SK-N-MC (cell line): ENCODE measurements at regions not wholly inside any gene's neighbourhood (a gene's known extent, or its start where the extent isn't known, plus 50 kb on each side); places are given as distances from the start of the nearest gene placed in this dataset.

Experiments used
- EZH2 ChIP-seq: fragments of 200-600 bp; sonication (generic); IDR thresholded peaks from one replicate; pipeline ENCODE4 v1.6.1; 2017; ENCODE audit warnings: antibody characterized with exemption
- POLR2AphosphoS5 ChIP-seq: IDR thresholded peaks from 2 replicates; pipeline ENCODE4 v1.6.1; 2012; ENCODE audit warnings: mild to moderate bottlenecking, low read depth, low read length, borderline replicate concordance

- TF ChIP-seq POLR2AphosphoS5 (no peak), EZH2 (no peak)
These were observed 86.5 kb upstream of the NMNAT3 start for GRCh38 chr3:139764069-139764905.
